ENCODE measurements at regions not wholly inside any gene's neighbourhood (a gene's known extent, or its start where the extent isn't known, plus 50 kb on each side); places are given as distances from the start of the nearest gene placed in this dataset.
A peak's percentile ranks its signal among the peaks of the same experiment; 100 is the strongest.

GRCh38 chr5:93018461-93018860 is 562.6 kb downstream of the NR2F1-AS1 start:
- DNase-seq (ENCODE audit: low read depth), result peak; percentile 8
- TF ChIP-seq CTCF (IDR thresholded peaks at IDR 0.05; ENCODE audit: control insufficient read depth, insufficient read depth, low read depth, low read length, missing control alignments), result no peak
- no peak overlapping the region for H3K4me3 ChIP-seq (ENCODE audit: control insufficient read depth, low read depth, low read length)

GRCh38 chr5:93017849-93018248 is 563.2 kb downstream of the NR2F1-AS1 start:
- TF ChIP-seq CTCF (IDR thresholded peaks at IDR 0.05; ENCODE audit: control insufficient read depth, insufficient read depth, low read depth, low read length, missing control alignments), result no peak
- DNase-seq (ENCODE audit: low read depth), result peak; percentile 53
- H3K4me3 ChIP-seq (ENCODE audit: control insufficient read depth, low read depth, low read length), result no peak overlapping the region

GRCh38 chr5:93017376-93017775 is 563.6 kb downstream of the NR2F1-AS1 start:
- TF ChIP-seq CTCF (IDR thresholded peaks at IDR 0.05; ENCODE audit: control insufficient read depth, insufficient read depth, low read depth, low read length, missing control alignments), result no peak
- no peak for DNase-seq (ENCODE audit: low read depth)
- H3K4me3 ChIP-seq (ENCODE audit: control insufficient read depth, low read depth, low read length), result no peak overlapping the region

GRCh38 chr5:93010616-93011015 is 570.4 kb downstream of the NR2F1-AS1 start:
- DNase-seq (ENCODE audit: low read depth), result no peak
- no peak for TF ChIP-seq CTCF (IDR thresholded peaks at IDR 0.05; ENCODE audit: control insufficient read depth, insufficient read depth, low read depth, low read length, missing control alignments)
- H3K4me3 ChIP-seq (ENCODE audit: control insufficient read depth, low read depth, low read length), result no peak overlapping the region

GRCh38 chr5:93010037-93010436 is 571.0 kb downstream of the NR2F1-AS1 start:
- no peak for DNase-seq (ENCODE audit: low read depth)
- no peak for TF ChIP-seq CTCF (IDR thresholded peaks at IDR 0.05; ENCODE audit: control insufficient read depth, insufficient read depth, low read depth, low read length, missing control alignments)
- H3K4me3 ChIP-seq (ENCODE audit: control insufficient read depth, low read depth, low read length), result no peak overlapping the region

- no peak for TF ChIP-seq CTCF (IDR thresholded peaks at IDR 0.05; ENCODE audit: control insufficient read depth, insufficient read depth, low read depth, low read length, missing control alignments)
- H3K4me3 ChIP-seq (ENCODE audit: control insufficient read depth, low read depth, low read length), result no peak overlapping the region
- no peak for DNase-seq (ENCODE audit: low read depth)
Observed at GRCh38 chr5:93008502-93009207, 572.4 kb downstream of the NR2F1-AS1 start.

Data from AG09309 (cell line).